ENCODE measurements at regions not wholly inside any gene's neighbourhood (a gene's known extent, or its start where the extent isn't known, plus 50 kb on each side); places are given as distances from the start of the nearest gene placed in this dataset.

GRCh38 chr17:51376739-51377138 is 116.4 kb downstream of the UTP18 start:
- no peak for DNase-seq
- no peak overlapping the region for H3K4me3 ChIP-seq (ENCODE audit: low read length)
- TF ChIP-seq EZH2phosphoT487 (IDR thresholded peaks at IDR 0.05; ENCODE audit: borderline replicate concordance, low read length) = no peak
- TF ChIP-seq EZH2 (IDR thresholded peaks at IDR 0.05; ENCODE audit: low read length, unreplicated experiment) = no peak
- TF ChIP-seq, protein P1, sequence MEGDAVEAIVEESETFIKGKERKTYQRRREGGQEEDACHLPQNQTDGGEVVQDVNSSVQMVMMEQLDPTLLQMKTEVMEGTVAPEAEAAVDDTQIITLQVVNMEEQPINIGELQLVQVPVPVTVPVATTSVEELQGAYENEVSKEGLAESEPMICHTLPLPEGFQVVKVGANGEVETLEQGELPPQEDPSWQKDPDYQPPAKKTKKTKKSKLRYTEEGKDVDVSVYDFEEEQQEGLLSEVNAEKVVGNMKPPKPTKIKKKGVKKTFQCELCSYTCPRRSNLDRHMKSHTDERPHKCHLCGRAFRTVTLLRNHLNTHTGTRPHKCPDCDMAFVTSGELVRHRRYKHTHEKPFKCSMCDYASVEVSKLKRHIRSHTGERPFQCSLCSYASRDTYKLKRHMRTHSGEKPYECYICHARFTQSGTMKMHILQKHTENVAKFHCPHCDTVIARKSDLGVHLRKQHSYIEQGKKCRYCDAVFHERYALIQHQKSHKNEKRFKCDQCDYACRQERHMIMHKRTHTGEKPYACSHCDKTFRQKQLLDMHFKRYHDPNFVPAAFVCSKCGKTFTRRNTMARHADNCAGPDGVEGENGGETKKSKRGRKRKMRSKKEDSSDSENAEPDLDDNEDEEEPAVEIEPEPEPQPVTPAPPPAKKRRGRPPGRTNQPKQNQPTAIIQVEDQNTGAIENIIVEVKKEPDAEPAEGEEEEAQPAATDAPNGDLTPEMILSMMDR (conservative IDR thresholded peaks at IDR 0.05; ENCODE audit: low read depth, low read length) = no peak
- no TSS peak for BruUV-seq (replicated peaks)
- no peak overlapping the region for H2AFZ ChIP-seq (ENCODE audit: low read length)
- peaks cover 31% of the 10 kb centered on the region for H3K27me3 ChIP-seq (ENCODE audit: low read length)
- H3K4me1 ChIP-seq (ENCODE audit: insufficient read depth, low read length) = no peaks in the 10 kb centered on the region
- no peak overlapping the region for H3K27ac ChIP-seq (ENCODE audit: low read length)
- no peaks in the 10 kb centered on the region for H3K9me2 ChIP-seq (replicated peaks; ENCODE audit: low read length)
- H3F3A ChIP-seq (ENCODE audit: low read length, unreplicated experiment) = no peaks in the 10 kb centered on the region
- no peak for ATAC-seq
- no peaks in the 10 kb centered on the region for H4K20me1 ChIP-seq (ENCODE audit: low read length)
- H3K79me2 ChIP-seq (ENCODE audit: low read length) = no peaks in the 10 kb centered on the region
- POLR2A ChIA-PET (ENCODE audit: unreplicated experiment) = no interaction called here
- intact Hi-C loops (cut with micrococcal nuclease) = loop anchor here (10.0 kb wide), 1 partner anchor 968 kb away; no protein-coding TSS in a partner anchor
- H3K4me2 ChIP-seq (ENCODE audit: low read length) = no peak overlapping the region
- H3K9me3 ChIP-seq (ENCODE audit: low read length) = no peaks in the 10 kb centered on the region
- no peak overlapping the region for H3K9ac ChIP-seq (ENCODE audit: low read length)
- no peaks in the 10 kb centered on the region for H3K36me3 ChIP-seq (ENCODE audit: low read depth, low read length)
- CTCF ChIA-PET = no interaction called here

- no peak for DNase-seq
- Histone ChIP-seq H3K9me3 (ENCODE audit: low read length) (no peaks in the 10 kb centered on the region), H3K4me1 (ENCODE audit: insufficient read depth, low read length) (no peaks in the 10 kb centered on the region), H3K9me2 (replicated peaks; ENCODE audit: low read length) (no peaks in the 10 kb centered on the region), H3F3A (ENCODE audit: low read length, unreplicated experiment) (no peaks in the 10 kb centered on the region), H3K27me3 (ENCODE audit: low read length) (peaks cover 65% of the 10 kb centered on the region), H3K9ac (ENCODE audit: low read length) (no peak overlapping the region), H4K20me1 (ENCODE audit: low read length) (no peaks in the 10 kb centered on the region), H3K27ac (ENCODE audit: low read length) (no peak overlapping the region), H3K4me3 (ENCODE audit: low read length) (no peak overlapping the region), H3K79me2 (ENCODE audit: low read length) (no peaks in the 10 kb centered on the region), H3K4me2 (ENCODE audit: low read length) (no peak overlapping the region), H3K36me3 (ENCODE audit: low read depth, low read length) (no peaks in the 10 kb centered on the region), H2AFZ (ENCODE audit: low read length) (no peak overlapping the region)
- no peak for ATAC-seq
- POLR2A ChIA-PET (ENCODE audit: unreplicated experiment) = no interaction called here
- BruUV-seq (replicated peaks) = no TSS peak
- TF ChIP-seq EZH2 (IDR thresholded peaks at IDR 0.05; ENCODE audit: low read length, unreplicated experiment) (no peak), EZH2phosphoT487 (IDR thresholded peaks at IDR 0.05; ENCODE audit: borderline replicate concordance, low read length) (no peak)
- TF ChIP-seq, protein P1 (conservative IDR thresholded peaks at IDR 0.05; ENCODE audit: low read depth, low read length) = no peak
- CTCF ChIA-PET = no interaction called here
- intact Hi-C loops (cut with micrococcal nuclease) = no loop called here
Measured at GRCh38 chr17:51381262-51381661, 120.9 kb downstream of the UTP18 start.

DNA sequence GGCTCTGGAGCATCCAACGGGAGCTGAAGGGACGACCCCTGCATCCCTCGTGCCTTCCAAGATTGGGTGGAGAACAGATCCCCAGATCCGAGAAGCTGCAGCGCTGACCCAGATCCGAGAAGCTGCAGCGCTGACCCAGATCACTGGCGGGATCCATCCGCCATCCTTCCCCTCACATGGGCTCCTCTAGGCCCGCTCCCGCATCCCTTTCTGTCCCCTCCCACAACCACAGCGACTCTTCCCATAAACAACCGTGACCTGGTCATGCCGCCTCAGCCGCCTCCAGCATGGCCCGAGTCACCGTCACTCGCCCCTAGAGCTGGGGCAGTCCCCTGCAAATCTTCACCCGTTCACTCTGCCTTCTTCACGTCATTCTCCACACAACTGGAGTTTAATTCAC is 124.9 kb downstream of the UTP18 start:
- DNase-seq = no peak
- no peak overlapping the region for H3K4me3 ChIP-seq (ENCODE audit: low read length)
- no peak overlapping the region for H3K4me2 ChIP-seq (ENCODE audit: low read length)
- H3K4me1 ChIP-seq (ENCODE audit: insufficient read depth, low read length) = no peaks in the 10 kb centered on the region
- BruUV-seq (replicated peaks) = no TSS peak
- TF ChIP-seq, protein P1 (conservative IDR thresholded peaks at IDR 0.05; ENCODE audit: low read depth, low read length) = no peak
- TF ChIP-seq EZH2 (IDR thresholded peaks at IDR 0.05; ENCODE audit: low read length, unreplicated experiment) = no peak
- no peak for TF ChIP-seq EZH2phosphoT487 (IDR thresholded peaks at IDR 0.05; ENCODE audit: borderline replicate concordance, low read length)
- H3K27ac ChIP-seq (ENCODE audit: low read length) = no peak overlapping the region
- H3K79me2 ChIP-seq (ENCODE audit: low read length) = no peaks in the 10 kb centered on the region
- H3F3A ChIP-seq (ENCODE audit: low read length, unreplicated experiment) = no peaks in the 10 kb centered on the region
- H4K20me1 ChIP-seq (ENCODE audit: low read length) = no peaks in the 10 kb centered on the region
- ATAC-seq = no peak
- POLR2A ChIA-PET (ENCODE audit: unreplicated experiment) = no interaction called here
- H2AFZ ChIP-seq (ENCODE audit: low read length) = no peak overlapping the region
- H3K9me2 ChIP-seq (replicated peaks; ENCODE audit: low read length) = no peaks in the 10 kb centered on the region
- CTCF ChIA-PET = no interaction called here
- no peaks in the 10 kb centered on the region for H3K9me3 ChIP-seq (ENCODE audit: low read length)
- no peaks in the 10 kb centered on the region for H3K36me3 ChIP-seq (ENCODE audit: low read depth, low read length)
- no peak overlapping the region for H3K9ac ChIP-seq (ENCODE audit: low read length)
- peaks cover 84% of the 10 kb centered on the region for H3K27me3 ChIP-seq (ENCODE audit: low read length)
- intact Hi-C loops (cut with micrococcal nuclease) = no loop called here
